Epidermal melanocyte (primary cell): ENCODE measurements at regions not wholly inside any gene's neighbourhood (a gene's known extent, or its start where the extent isn't known, plus 50 kb on each side); places are given as distances from the start of the nearest gene placed in this dataset.
A peak's percentile ranks its signal among the peaks of the same experiment; 100 is the strongest.

Source experiments
- DNase-seq: peaks from one replicate; pipeline ENCODE4 v3.0.0; 2011; ENCODE audit warnings: low spot score; ENCODE audit not compliant: insufficient read length

DNA sequence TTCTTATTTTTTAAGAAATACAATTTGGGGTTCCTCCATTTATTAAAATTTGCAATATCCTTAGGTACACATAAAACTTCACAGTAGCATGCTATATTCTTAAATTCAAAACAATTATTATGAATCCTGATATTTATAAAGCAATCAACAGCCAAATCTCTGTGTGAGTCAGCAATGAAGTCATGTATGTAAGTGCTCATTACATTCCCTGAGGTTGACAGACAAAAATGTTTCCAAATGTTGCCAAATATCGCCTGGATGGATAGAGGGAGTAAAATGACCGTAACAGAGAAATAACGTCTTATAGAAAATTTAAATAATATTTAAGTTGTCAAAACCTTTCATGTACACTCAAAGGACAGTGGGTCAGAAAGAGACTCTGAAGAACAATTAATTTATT lies 220.0 kb downstream of the PCDH18 start:
- no peak for DNase-seq

GRCh38 chr4:137310593-137311490 lies 221.5 kb downstream of the PCDH18 start:
- peak; percentile 34 for DNase-seq

DNA sequence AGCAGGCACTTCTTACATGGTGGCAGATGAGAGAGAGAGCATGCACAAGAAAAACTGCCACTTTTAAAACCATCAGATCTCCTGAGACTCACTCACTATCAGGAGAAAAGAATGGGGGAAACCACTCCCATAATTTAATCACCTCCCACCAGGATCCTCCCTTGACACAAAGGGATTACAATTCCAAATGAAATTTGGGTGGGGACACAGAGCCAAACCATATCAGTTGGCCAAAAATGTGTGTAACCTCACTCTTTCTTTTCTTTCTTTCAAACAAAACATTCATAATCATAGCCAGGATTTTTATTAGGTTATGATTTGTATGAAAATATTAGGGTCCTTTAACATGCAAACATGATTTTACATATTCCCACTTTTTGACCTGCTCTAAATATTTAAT lies 222.1 kb downstream of the PCDH18 start:
- no peak for DNase-seq

- no peak for DNase-seq
Measured at GRCh38 chr4:137309424-137309823, 222.9 kb downstream of the PCDH18 start.

DNA sequence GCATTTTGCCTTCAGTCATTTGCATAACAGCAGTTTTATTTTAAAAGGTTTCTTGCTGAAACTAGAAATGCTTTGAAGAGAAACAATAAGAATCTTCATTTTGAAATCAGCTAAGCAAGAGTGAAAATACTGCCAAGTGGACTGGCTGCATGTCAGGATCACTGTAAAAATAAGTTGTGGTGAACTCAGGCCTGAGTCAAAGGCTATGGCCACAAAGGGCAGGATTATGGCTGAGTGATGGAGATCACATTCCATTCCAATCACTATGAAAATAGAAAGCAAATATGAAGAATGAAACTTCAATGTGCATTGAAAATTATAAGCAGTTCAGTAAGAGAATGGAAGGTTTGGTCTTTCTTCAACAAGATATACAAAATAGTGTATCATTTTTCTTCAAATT lies 224.5 kb downstream of the PCDH18 start:
- no peak for DNase-seq

- no peak for DNase-seq
Measured at GRCh38 chr4:137300776-137301175, 231.5 kb downstream of the PCDH18 start.

- DNase-seq = no peak
Measured at GRCh38 chr4:137299281-137299680, 233.0 kb downstream of the PCDH18 start.

DNA sequence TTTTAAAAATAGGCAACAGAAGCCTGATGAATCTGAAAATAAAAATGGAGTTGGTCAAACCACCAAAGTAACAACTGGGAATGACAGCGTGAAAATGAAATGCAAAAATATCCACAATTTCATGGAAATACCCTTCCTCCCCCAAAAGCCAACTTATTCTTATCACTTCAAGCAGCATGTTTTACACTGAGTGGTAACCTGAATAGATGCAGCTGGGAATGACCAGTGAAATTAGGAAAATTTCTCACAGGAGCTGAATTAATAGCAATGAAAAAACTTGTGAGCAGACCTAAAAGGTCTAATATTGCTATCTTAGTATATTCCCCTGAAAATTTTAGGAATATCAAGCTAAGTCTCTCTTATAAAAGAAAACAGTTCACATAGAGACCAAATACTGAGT lies 239.0 kb downstream of the PCDH18 start:
- no peak for DNase-seq

- no peak for DNase-seq
Measured at GRCh38 chr4:137283737-137284136, 248.6 kb downstream of the PCDH18 start.

- DNase-seq = no peak
Measured at GRCh38 chr4:137278431-137278830, 253.9 kb downstream of the PCDH18 start.

DNA sequence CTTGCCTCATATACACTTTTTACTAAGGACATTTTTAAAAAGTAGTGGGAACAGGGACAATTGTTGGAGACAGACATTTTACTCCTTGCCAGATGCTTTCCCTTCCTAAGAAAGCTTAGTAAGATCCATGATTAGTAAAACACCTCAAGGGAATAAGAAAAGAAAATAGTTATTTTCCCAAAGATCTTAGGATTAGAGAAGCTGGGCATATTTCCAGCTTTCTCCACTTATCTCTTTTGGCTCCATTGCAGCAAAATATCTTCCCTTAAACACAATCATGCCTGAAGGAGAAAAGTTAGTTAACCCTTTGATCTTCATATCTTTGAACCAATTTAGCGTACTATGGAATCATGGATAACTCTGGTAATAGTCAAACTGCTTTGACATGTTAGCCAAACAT lies 257.9 kb downstream of the PCDH18 start:
- no peak for DNase-seq

DNA sequence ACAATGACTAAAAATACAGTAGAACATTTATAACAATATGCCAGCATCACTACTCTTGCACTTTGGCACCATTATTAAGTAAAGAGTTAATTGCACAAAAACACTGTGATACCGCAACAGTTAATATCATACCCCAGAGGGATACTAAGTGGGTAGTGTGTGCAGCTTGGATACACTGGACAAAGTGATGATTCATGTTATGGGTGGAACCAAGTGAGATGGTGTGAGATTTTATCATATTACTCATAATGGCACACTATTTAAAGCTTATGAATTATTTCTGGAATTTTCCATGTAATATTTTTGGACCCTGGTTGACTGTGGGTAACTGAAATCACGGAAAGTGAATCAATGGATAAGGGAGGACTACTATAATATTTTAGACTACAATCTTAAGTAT lies 265.3 kb downstream of the PCDH18 start:
- no peak for DNase-seq

DNA sequence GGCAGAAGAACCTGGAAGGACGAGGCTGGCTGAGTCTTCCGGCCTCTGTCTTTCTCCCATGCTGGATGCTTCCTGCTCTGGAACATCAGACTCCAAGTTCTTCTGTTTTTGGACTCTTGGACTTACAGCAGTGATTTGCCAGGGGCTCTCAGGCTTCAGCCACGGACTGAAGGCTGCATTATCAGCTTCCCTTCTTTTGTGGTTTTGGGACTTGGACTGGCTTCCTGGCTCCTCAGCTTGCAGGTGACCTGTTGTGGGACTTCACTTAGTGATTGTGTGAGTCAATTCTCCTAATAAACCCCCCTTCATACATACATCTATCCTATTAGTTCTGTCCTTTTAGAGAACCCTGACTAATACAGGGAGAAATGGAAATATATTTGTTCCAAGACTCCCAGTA lies 265.8 kb downstream of the PCDH18 start:
- DNase-seq = no peak

GRCh38 chr4:137263206-137263605 lies 269.1 kb downstream of the PCDH18 start:
- no peak for DNase-seq

DNA sequence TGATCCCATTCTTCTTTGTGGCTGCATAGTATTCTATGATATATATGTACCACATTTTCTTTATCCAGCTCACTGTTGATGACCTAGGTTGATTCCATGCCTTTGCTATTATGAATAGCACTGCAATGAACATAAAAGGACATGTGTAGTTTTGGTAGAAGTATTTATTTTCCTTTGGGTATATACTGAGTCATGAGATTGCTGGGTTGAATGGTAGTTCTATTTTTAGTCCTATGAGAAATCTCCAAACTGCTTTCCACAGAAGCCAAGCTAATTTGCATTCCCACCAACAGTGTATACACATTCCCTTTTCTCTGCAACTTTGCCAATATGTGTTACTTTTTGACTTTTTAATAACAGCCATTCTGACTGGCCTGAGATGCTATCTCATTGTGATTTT lies 278.3 kb downstream of the PCDH18 start:
- no peak for DNase-seq

DNA sequence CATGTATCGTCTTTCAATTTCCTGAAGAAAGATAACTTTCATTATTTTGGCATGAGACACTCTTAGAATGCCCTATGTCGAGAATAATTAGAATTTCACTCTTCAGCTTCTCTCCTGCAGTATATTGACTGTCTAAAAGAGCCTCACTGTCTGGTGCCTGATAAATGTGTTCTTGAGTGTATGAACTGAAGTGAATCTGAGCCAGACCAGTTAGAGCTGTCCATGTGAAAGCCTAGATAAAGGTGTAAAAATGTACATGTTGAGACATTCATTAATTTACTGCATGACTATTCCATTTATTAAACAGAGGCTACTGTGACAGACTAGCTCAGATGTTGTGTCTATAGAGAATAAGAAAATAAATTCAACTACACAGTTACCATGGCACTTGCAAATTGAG lies 283.2 kb downstream of the PCDH18 start:
- no peak for DNase-seq

DNA sequence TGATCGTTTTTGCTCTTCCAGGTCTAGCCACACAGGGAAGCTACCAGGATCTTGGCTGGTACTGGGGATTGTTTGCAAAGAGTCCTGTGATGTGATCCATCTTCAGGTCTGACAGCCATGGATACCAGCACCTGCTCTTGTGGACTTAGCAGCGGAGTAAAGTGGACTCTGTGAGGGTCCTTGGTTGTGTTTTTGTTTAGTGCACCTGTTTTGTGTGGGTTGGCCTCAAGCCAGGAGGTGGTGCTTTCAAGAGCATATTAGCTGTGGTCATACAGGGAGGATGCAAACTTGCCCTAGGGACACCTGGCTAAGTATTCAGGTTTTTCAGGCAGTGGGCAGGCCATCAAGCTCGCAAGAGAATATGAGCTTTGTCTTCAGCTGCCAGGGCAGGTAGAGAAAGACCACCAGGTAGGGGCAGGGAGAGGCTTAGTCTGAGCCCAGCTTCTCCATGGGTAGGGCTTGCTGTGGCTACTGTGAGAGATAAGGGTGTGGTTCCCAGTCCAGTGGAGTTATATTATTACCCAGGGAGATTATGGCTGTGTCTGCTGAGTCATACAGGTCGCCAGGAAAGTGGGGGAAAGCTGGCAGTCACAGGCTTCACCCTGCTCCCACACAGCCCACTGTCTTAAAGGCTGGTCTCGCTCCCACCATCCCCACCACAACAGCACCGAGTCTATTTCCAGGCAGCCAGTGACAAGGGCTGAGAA lies 293.7 kb downstream of the PCDH18 start:
- no peak for DNase-seq

DNA sequence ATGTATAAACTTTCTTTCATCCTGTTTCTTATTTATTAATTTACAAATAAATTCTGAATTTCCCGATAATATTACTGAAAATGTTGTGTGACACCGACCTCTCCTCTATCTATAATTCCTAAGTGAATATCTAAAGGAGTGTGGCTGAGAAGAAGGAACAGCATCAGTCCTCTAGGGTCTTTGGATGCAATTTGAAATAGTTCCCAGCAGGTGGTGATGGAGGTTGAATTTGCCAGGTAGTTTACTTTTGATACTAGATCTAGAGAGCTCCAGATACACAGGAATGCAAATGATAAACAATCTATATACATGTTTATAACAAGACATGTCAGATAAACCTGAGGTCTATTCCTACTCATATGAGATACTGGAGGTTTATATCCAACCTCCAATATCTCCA lies 305.4 kb downstream of the PCDH18 start:
- DNase-seq = no peak

DNA sequence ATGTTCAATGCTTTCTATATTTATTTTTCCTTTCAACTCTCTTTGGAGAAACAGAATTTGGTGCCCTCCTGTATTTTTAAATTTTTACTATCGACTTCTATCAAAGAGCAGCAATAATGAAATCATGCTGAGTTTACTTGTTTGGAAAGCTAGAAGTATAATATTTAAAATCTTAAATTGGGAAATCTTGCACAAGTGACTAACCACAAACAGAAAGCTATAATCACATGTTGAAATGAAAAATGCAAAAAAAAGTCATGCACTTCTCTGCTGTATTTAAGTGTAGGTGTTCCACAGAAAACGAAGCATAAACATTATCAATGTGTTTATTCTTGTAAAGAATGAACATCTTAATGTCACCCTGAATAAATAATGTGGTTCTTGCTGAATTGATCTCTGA lies 306.1 kb downstream of the PCDH18 start:
- DNase-seq = no peak

- no peak for DNase-seq
Measured at GRCh38 chr4:137213372-137214173, 318.7 kb downstream of the PCDH18 start.

- DNase-seq = no peak
Measured at GRCh38 chr4:137212601-137213000, 319.7 kb downstream of the PCDH18 start.

GRCh38 chr4:137209240-137209639 lies 323.1 kb downstream of the PCDH18 start:
- DNase-seq = no peak
